ENCODE measurements at regions not wholly inside any gene's neighbourhood (a gene's known extent, or its start where the extent isn't known, plus 50 kb on each side); places are given as distances from the start of the nearest gene placed in this dataset.

DNA sequence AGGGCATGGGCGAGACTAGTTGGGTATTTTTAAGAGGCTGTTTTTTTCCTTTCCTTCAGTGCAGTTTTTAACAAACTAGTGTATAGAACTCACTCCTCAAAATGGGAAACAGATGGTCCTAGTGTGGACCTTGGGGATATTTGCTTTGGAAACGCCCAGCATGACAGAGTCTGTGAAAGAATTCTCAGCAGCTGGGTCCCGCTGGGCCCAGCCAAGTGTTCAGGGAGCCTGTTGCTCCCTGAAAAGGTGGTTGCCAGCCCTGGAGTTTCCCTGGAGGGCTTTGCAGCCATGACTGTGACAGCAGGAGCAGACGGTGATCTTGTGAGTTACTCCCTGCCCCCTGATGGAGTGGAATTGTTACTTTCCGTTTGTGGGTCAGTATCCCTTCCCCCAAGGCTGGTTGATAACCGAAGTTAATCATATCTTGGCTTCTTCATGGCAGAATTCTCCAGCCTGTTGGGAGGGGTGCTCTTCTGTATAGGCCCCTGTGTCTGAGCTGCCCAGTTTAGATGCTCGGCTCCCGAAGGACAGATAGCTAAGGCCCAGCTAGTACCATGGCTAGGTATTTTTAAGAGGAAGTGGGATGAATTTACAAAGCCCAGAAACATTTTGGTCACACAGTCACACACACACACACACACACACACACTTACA, 278.6 kb upstream of the HABP2 start:
- no peak for DNase-seq (ENCODE audit: low read depth)
- TF ChIP-seq, protein P1, sequence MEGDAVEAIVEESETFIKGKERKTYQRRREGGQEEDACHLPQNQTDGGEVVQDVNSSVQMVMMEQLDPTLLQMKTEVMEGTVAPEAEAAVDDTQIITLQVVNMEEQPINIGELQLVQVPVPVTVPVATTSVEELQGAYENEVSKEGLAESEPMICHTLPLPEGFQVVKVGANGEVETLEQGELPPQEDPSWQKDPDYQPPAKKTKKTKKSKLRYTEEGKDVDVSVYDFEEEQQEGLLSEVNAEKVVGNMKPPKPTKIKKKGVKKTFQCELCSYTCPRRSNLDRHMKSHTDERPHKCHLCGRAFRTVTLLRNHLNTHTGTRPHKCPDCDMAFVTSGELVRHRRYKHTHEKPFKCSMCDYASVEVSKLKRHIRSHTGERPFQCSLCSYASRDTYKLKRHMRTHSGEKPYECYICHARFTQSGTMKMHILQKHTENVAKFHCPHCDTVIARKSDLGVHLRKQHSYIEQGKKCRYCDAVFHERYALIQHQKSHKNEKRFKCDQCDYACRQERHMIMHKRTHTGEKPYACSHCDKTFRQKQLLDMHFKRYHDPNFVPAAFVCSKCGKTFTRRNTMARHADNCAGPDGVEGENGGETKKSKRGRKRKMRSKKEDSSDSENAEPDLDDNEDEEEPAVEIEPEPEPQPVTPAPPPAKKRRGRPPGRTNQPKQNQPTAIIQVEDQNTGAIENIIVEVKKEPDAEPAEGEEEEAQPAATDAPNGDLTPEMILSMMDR (conservative IDR thresholded peaks at IDR 0.05; ENCODE audit: low read depth, low read length): no peak
- H3K4me3 ChIP-seq (ENCODE audit: low read depth, low read length): no peak overlapping the region

DNA sequence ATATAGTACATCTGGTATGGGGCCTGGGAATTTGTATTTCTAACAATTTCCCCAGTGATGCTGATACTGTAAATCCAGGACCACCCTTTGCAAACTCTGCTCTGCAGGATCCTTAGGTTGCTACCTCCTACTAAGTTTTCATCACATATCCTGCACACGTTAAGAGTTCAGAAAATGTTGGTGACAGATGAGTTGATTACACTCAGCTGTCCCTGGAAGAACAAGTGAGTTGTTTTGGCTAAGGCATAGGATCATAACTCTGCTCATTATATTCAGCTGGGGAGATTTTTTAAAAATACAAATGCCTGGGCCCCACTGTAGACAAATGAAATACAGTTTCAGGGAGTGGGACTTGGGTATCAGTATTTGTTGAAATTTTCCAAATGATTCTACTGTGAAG, 274.6 kb upstream of the HABP2 start:
- DNase-seq (ENCODE audit: low read depth): no peak
- H3K4me3 ChIP-seq (ENCODE audit: low read depth, low read length): no peak overlapping the region
- TF ChIP-seq, protein P1 (conservative IDR thresholded peaks at IDR 0.05; ENCODE audit: low read depth, low read length): no peak

DNA sequence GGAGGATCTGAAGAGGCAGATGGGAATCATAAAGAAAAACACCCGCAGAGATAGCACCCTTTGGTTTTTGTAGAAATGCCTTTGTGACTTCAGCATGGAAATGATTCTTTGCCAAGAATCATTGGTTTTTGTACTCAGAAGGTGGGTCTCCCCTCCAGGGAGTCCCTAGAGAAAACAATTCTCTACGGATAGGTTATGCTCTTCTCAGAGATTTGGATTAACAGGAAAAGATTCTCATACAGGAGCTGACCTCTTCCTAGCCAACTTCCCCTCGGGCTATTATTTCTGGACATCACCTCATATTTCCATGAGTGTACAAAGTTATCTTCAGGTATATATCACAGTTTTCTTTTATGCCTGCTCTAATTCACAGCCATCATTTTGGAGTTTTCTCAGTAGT, 274.2 kb upstream of the HABP2 start:
- TF ChIP-seq, protein P1 (conservative IDR thresholded peaks at IDR 0.05; ENCODE audit: low read depth, low read length): no peak
- no peak overlapping the region for H3K4me3 ChIP-seq (ENCODE audit: low read depth, low read length)
- DNase-seq (ENCODE audit: low read depth): no peak

DNA sequence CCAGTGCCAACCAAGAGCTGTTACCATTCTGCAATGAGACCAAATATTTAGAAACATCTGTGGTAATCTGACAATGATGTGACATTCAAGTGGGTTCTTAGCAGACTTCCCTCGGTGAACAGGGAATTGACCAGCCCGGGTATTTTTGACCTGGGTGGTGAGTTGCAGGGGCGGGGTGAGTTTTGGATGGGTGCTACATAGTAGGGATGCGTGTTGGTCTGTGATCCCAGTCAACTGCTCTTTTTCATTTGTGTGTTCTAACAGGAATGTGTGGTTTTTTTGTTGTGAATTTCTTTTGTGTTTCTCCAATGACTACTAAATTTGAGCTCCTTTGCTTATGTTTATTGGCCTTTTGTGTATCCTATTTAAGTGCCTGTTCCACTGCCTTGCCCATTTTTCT, 273.6 kb upstream of the HABP2 start:
- TF ChIP-seq, protein P1 (conservative IDR thresholded peaks at IDR 0.05; ENCODE audit: low read depth, low read length): no peak
- DNase-seq (ENCODE audit: low read depth): no peak
- no peak overlapping the region for H3K4me3 ChIP-seq (ENCODE audit: low read depth, low read length)

DNA sequence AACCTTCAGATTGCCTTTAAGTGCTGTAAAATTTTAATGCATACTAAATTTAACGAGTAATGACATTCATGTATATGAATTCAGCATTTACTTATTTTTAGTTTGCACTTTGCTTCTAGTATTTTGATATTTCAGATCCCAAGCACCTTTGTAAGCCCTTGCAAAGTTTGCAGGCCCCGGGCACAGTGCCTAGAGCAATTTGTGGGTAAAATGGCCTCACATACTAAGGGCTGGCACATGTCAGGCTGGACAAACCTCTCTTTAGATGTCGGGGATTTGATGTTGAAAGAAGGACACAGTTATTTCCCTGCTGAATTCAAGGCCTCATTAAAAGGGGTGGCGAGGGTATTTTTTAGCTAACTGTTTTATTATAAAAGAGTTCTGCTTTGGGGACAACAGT, 270.3 kb upstream of the HABP2 start:
- H3K4me3 ChIP-seq (ENCODE audit: low read depth, low read length): no peak overlapping the region
- TF ChIP-seq, protein P1 (conservative IDR thresholded peaks at IDR 0.05; ENCODE audit: low read depth, low read length): no peak
- DNase-seq (ENCODE audit: low read depth): no peak

DNA sequence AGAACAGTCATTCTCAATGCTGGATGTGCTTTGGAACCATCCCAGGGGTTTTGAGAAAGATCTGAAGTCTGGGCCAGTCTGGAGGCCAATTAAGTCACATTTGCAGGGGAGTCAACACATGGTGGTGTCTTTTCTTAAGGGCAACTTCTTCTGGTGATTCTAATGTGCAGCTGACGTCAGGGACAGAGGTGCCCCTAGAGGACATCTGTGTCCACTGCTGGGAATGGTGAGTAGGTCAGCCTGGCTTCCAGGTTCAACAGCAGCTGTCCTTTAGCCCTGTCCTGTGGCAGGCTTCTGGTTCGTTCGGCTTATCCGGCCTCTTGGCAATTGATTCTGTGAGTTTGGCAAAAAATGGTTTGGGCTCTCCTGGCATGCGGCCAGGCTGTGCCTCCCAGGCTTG, 269.7 kb upstream of the HABP2 start:
- no peak for DNase-seq (ENCODE audit: low read depth)
- H3K4me3 ChIP-seq (ENCODE audit: low read depth, low read length): no peak overlapping the region
- TF ChIP-seq, protein P1 (conservative IDR thresholded peaks at IDR 0.05; ENCODE audit: low read depth, low read length): peak; percentile 24

DNA sequence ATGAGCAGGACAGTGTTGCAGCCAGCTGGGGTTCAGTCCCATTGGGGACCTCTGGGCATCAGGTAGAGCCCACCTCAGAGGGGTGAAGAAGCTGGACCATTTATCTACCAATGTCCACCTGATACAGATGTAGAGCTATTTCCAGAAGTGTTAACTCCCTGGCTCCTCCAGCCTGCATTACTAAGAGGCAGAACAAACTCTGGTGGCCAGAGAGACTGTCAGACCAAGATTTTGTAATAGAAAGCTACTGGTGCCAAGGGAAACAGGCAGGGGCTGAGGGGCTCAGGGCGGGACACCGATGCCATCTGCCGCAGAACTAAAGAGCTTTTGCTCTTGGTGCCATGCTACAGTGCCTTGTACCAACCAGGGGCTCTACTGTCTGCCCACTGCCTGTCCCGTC, 268.2 kb upstream of the HABP2 start:
- TF ChIP-seq, protein P1 (conservative IDR thresholded peaks at IDR 0.05; ENCODE audit: low read depth, low read length): no peak
- no peak overlapping the region for H3K4me3 ChIP-seq (ENCODE audit: low read depth, low read length)
- no peak for DNase-seq (ENCODE audit: low read depth)

Data from epithelial cell of proximal tubule (primary cell).